Epithelial cell of proximal tubule (primary cell): ENCODE measurements at regions not wholly inside any gene's neighbourhood (a gene's known extent, or its start where the extent isn't known, plus 50 kb on each side); places are given as distances from the start of the nearest gene placed in this dataset.

ENCODE experiments used
- DNase-seq: peaks from one replicate; pipeline ENCODE4 v3.0.0-alpha.2; 2011; ENCODE audit warnings: low read depth
- H3K4me3 ChIP-seq: 2 replicates; pipeline ENCODE4 v1.5.1; 2011; ENCODE audit warnings: low read depth, mild to moderate bottlenecking, low read length
- CTCF ChIP-seq: conservative IDR thresholded peaks from 2 replicates; pipeline ENCODE4 v1.5.1; 2012; ENCODE audit warnings: low read depth, mild to moderate bottlenecking, low read length

GRCh38 chr3:168405288-168405687 is 309.6 kb upstream of the GOLIM4 start:
- DNase-seq = no peak
- TF ChIP-seq CTCF = no peak
- no peak overlapping the region for H3K4me3 ChIP-seq

- TF ChIP-seq CTCF = no peak
- H3K4me3 ChIP-seq = no peak overlapping the region
- no peak for DNase-seq
Measured at GRCh38 chr3:168398371-168399025, 302.8 kb upstream of the GOLIM4 start.

GRCh38 chr3:168396861-168397260 is 301.1 kb upstream of the GOLIM4 start:
- no peak overlapping the region for H3K4me3 ChIP-seq
- DNase-seq = no peak
- no peak for TF ChIP-seq CTCF

GRCh38 chr3:168395551-168395950 is 299.8 kb upstream of the GOLIM4 start:
- no peak for DNase-seq
- TF ChIP-seq CTCF = no peak
- H3K4me3 ChIP-seq = no peak overlapping the region

- TF ChIP-seq CTCF = no peak
- no peak overlapping the region for H3K4me3 ChIP-seq
- DNase-seq = no peak
Measured at GRCh38 chr3:168394439-168394838, 298.7 kb upstream of the GOLIM4 start.

GRCh38 chr3:168386301-168386700 is 290.6 kb upstream of the GOLIM4 start:
- DNase-seq = no peak
- H3K4me3 ChIP-seq = no peak overlapping the region
- no peak for TF ChIP-seq CTCF

- DNase-seq = no peak
- H3K4me3 ChIP-seq = no peak overlapping the region
- no peak for TF ChIP-seq CTCF
Measured at GRCh38 chr3:168384990-168385389, 289.3 kb upstream of the GOLIM4 start.
